H9 (cell line): ENCODE measurements at regions not wholly inside any gene's neighbourhood (a gene's known extent, or its start where the extent isn't known, plus 50 kb on each side); places are given as distances from the start of the nearest gene placed in this dataset.

Source experiments
- DNase-seq: peaks from one replicate; pipeline ENCODE4 v3.0.0-alpha.2; 2017
- H2AFZ ChIP-seq: one replicate; pipeline ENCODE4 v1.6.1; 2013; ENCODE audit warnings: mild to moderate bottlenecking, low read length, control low read depth, moderate library complexity
- H2AK5ac ChIP-seq: 2 replicates; pipeline ENCODE4 v1.6.1; 2013; ENCODE audit warnings: low read length, control low read depth, mixed read lengths; ENCODE audit not compliant: insufficient read length
- H2BK120ac ChIP-seq: one replicate; pipeline ENCODE4 v1.6.1; 2013; ENCODE audit warnings: low read depth, mild to moderate bottlenecking, low read length, control low read depth, inconsistent platforms; ENCODE audit not compliant: poor library complexity, severe bottlenecking
- H2BK12ac ChIP-seq: 2 replicates; pipeline ENCODE4 v1.6.1; 2013; ENCODE audit warnings: low read length, control low read depth, mixed read lengths, low read depth; ENCODE audit not compliant: insufficient read length
- H2BK15ac ChIP-seq: 2 replicates; pipeline ENCODE4 v1.6.1; 2013; ENCODE audit warnings: low read depth, low read length, control low read depth
- H2BK20ac ChIP-seq: one replicate; pipeline ENCODE4 v1.6.1; 2013; ENCODE audit warnings: low read depth, mild to moderate bottlenecking, low read length, control low read depth, inconsistent platforms; ENCODE audit not compliant: poor library complexity, severe bottlenecking
- H2BK5ac ChIP-seq: 2 replicates; pipeline ENCODE4 v1.6.1; 2013; ENCODE audit warnings: low read length, control low read depth, mixed read lengths; ENCODE audit not compliant: insufficient read length
- H3K14ac ChIP-seq: 2 replicates; pipeline ENCODE4 v1.6.1; 2013; ENCODE audit warnings: low read length, control low read depth; ENCODE audit not compliant: insufficient read depth
- H3K18ac ChIP-seq: 2 replicates; pipeline ENCODE4 v1.6.1; 2013; ENCODE audit warnings: low read depth, mild to moderate bottlenecking, mixed read lengths, low read length, control low read depth; ENCODE audit not compliant: insufficient read length
- H3K23ac ChIP-seq: 2 replicates; pipeline ENCODE4 v1.6.1; 2013; ENCODE audit warnings: low read length, control low read depth, mixed read lengths, low read depth; ENCODE audit not compliant: insufficient read length
- H3K23me2 ChIP-seq: 2 replicates; pipeline ENCODE4 v1.6.1; 2013; ENCODE audit warnings: low read depth, mild to moderate bottlenecking, mixed read lengths, low read length, control low read depth; ENCODE audit not compliant: insufficient read length, poor library complexity, severe bottlenecking
- H3K27ac ChIP-seq: 2 replicates; pipeline ENCODE4 v1.5.1; 2013; ENCODE audit warnings: low read length, control low read depth, mixed read lengths, low read depth; ENCODE audit not compliant: insufficient read length
- H3K27me3 ChIP-seq: 2 replicates; pipeline ENCODE4 v1.6.1; 2013; ENCODE audit warnings: low read length, control low read depth, inconsistent platforms; ENCODE audit not compliant: insufficient read depth
- H3K4ac ChIP-seq: 2 replicates; pipeline ENCODE4 v1.6.1; 2013; ENCODE audit warnings: low read depth, mild to moderate bottlenecking, control low read depth, inconsistent platforms, low read length, moderate library complexity
- H3K4me1 ChIP-seq: 2 replicates; pipeline ENCODE4 v1.6.1; 2013; ENCODE audit warnings: low read length, control low read depth, inconsistent platforms; ENCODE audit not compliant: insufficient read depth
- H3K4me2 ChIP-seq: 2 replicates; pipeline ENCODE4 v1.6.1; 2013; ENCODE audit warnings: low read length, control low read depth, mixed read lengths; ENCODE audit not compliant: insufficient read length, insufficient read depth
- H3K56ac ChIP-seq: 2 replicates; pipeline ENCODE4 v1.6.1; 2013; ENCODE audit warnings: low read depth, mild to moderate bottlenecking, mixed read lengths, low read length, control low read depth; ENCODE audit not compliant: insufficient read length
- H3K79me1 ChIP-seq: 2 replicates; pipeline ENCODE4 v1.6.1; 2013; ENCODE audit warnings: low read depth, mild to moderate bottlenecking, moderate library complexity, low read length, control low read depth, inconsistent platforms; ENCODE audit not compliant: insufficient read depth, poor library complexity, severe bottlenecking
- H3K79me2 ChIP-seq: 2 replicates; pipeline ENCODE4 v1.6.1; 2013; ENCODE audit warnings: low read length, control low read depth, inconsistent platforms; ENCODE audit not compliant: insufficient read depth
- H3K9ac ChIP-seq: 2 replicates; pipeline ENCODE4 v1.6.1; 2013; ENCODE audit warnings: low read length, control low read depth, mixed read lengths; ENCODE audit not compliant: insufficient read length; ENCODE audit errors: extremely low read depth
- H3K9me3 ChIP-seq: one replicate; pipeline ENCODE4 v1.6.1; 2013; ENCODE audit warnings: low read depth, low read length, inconsistent platforms; ENCODE audit not compliant: control insufficient read depth
- H3T11ph ChIP-seq: one replicate; pipeline ENCODE4 v1.6.1; 2013; ENCODE audit warnings: mild to moderate bottlenecking, low read length, control low read depth, inconsistent platforms
- H4K20me1 ChIP-seq: one replicate; pipeline ENCODE4 v1.6.1; 2013; ENCODE audit not compliant: control insufficient read depth, insufficient read length, insufficient read depth
- H4K5ac ChIP-seq: 2 replicates; pipeline ENCODE4 v1.6.1; 2013; ENCODE audit warnings: low read depth, mild to moderate bottlenecking, mixed read lengths, low read length, control low read depth; ENCODE audit not compliant: insufficient read length
- H4K8ac ChIP-seq: replicated peaks from 2 replicates; pipeline ENCODE4 v1.6.1; 2013; ENCODE audit warnings: low read length, control low read depth, mixed read lengths, low read depth; ENCODE audit not compliant: insufficient read length
- H4K91ac ChIP-seq: 2 replicates; pipeline ENCODE4 v1.6.1; 2013; ENCODE audit warnings: low read depth, mild to moderate bottlenecking, moderate library complexity, mixed read lengths, low read length, control low read depth; ENCODE audit not compliant: insufficient read length
- H3K27ac Mint-ChIP-seq, 3 experiments: 2 replicates in 2 of 3; 3 replicates in 1 of 3; pipeline ENCODE4 v1.8.0; 2020 to 2021; ENCODE audit warnings: mixed read lengths in 3 of 3, mild to moderate bottlenecking in 1 of 3, moderate library complexity in 1 of 3
- H3K27me3 Mint-ChIP-seq: 2 replicates; pipeline ENCODE4 v1.8.0; 2021; ENCODE audit warnings: low read depth, mild to moderate bottlenecking, moderate library complexity, mixed read lengths
- H3K36me3 Mint-ChIP-seq, 3 experiments: 2 replicates in 2 of 3; 3 replicates in 1 of 3; pipeline ENCODE4 v1.8.0; 2020 to 2021; ENCODE audit warnings: low read depth in 3 of 3, mixed read lengths in 3 of 3; ENCODE audit not compliant: insufficient read depth in 1 of 3
- H3K4me1 Mint-ChIP-seq, 2 experiments: 2 replicates each; pipeline ENCODE4 v1.8.0; 2020; ENCODE audit warnings: mixed read lengths in 2 of 2
- H3K4me3 Mint-ChIP-seq, 2 experiments: 2 replicates in 1 of 2; 3 replicates in 1 of 2; pipeline ENCODE4 v1.8.0; 2020 to 2021; ENCODE audit warnings: mild to moderate bottlenecking in 2 of 2, mixed read lengths in 2 of 2, moderate library complexity in 1 of 2
- H3K9me3 Mint-ChIP-seq, 2 experiments: 2 replicates in 1 of 2; 3 replicates in 1 of 2; pipeline ENCODE4 v1.8.0; 2020; ENCODE audit warnings: mild to moderate bottlenecking in 2 of 2, mixed read lengths in 2 of 2, moderate library complexity in 1 of 2
- CTCF ChIP-seq: fragments of 200-600 bp; sonication (generic); conservative IDR thresholded peaks from 3 replicates; pipeline ENCODE4 v1.8.0; 2021; ENCODE audit warnings: antibody characterized with exemption, mild to moderate bottlenecking
- WGBS: extraction: QIAGEN DNeasy Blood & Tissue Kit; methylation state at CpG from one replicate; pipeline ENCODE4 v1.1.7; 2013; ENCODE audit warnings: missing lambda C conversion rate, low lambda C conversion rate, mixed read lengths; ENCODE audit not compliant: insufficient read length; ENCODE audit errors: extremely low coverage; 5-methylcytosine and 5-hydroxymethylcytosine counted together

- Histone ChIP-seq H3K79me1 (no peaks in the 10 kb centered on the region), H2AK5ac (no peak overlapping the region), H3K18ac (no peak overlapping the region), H3K79me2 (no peaks in the 10 kb centered on the region), H2BK12ac (no peak overlapping the region), H3K23me2 (peaks cover 19% of the 10 kb centered on the region), H4K91ac (no peak overlapping the region), H3K14ac (no peak overlapping the region), H2BK5ac (no peak overlapping the region), H3T11ph (no peak overlapping the region), H2BK20ac (no peak overlapping the region), H3K27me3 (peaks cover 20% of the 10 kb centered on the region; the same call in 1 of the 2 replicates), H3K4me1 (peaks cover 3% of the 10 kb centered on the region; the same call in 1 of the 2 replicates), H2BK120ac (no peak overlapping the region), H3K27ac (no peak overlapping the region), H4K20me1 (no peaks in the 10 kb centered on the region), H4K5ac (no peak overlapping the region), H3K56ac (no peak overlapping the region), H3K4me2 (no peak overlapping the region), H4K8ac (no peak overlapping the region), H2BK15ac (no peak overlapping the region), H3K23ac (no peak overlapping the region), H3K4ac (no peak overlapping the region), H2AFZ (no peak overlapping the region), H3K9ac (no peak overlapping the region), H3K9me3 (no peaks in the 10 kb centered on the region)
- Mint-ChIP-seq H3K9me3 (no peaks in the 10 kb centered on the region), H3K4me3 (no peak overlapping the region), H3K36me3 (no peaks in the 10 kb centered on the region), H3K27me3 (peaks cover 74% of the 10 kb centered on the region), H3K4me1 (peaks cover 27 to 34% of the 10 kb centered on the region in 2 experiments), H3K27ac (no peak overlapping the region)
- no peak for DNase-seq
- TF ChIP-seq CTCF: no peak
- no CpG with 5 or more reads among the region's 10 CpGs for WGBS
Observed at GRCh38 chr14:73789989-73790581, 61.5 kb upstream of the PTGR2 start.
